ENCODE measurements at regions not wholly inside any gene's neighbourhood (a gene's known extent, or its start where the extent isn't known, plus 50 kb on each side); places are given as distances from the start of the nearest gene placed in this dataset.

DNA sequence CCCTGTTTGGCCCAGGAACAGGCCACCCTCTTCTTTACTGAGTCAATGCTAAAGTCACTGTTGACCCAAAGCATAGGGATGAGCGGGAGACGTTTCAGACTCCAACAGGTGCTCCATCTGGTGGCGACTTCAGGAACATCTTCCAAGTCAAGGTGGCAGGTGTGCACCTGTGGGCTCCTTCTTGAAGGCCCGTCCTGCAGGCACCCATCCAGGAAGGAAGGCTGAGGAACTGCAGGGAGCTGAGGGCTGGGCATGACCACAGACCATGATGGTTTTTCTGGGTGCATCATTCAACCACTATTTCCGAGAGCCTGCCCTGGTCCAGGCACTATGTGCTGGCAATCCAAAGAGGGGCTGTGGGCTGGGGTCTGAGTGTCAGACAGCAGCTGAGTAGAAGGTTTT, 142.8 kb downstream of the NDUFA10 start (continued):
- TF ChIP-seq, protein P1, sequence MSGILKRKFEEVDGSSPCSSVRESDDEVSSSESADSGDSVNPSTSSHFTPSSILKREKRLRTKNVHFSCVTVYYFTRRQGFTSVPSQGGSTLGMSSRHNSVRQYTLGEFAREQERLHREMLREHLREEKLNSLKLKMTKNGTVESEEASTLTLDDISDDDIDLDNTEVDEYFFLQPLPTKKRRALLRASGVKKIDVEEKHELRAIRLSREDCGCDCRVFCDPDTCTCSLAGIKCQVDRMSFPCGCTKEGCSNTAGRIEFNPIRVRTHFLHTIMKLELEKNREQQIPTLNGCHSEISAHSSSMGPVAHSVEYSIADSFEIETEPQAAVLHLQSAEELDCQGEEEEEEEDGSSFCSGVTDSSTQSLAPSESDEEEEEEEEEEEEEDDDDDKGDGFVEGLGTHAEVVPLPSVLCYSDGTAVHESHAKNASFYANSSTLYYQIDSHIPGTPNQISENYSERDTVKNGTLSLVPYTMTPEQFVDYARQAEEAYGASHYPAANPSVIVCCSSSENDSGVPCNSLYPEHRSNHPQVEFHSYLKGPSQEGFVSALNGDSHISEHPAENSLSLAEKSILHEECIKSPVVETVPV (CRISPR knock-in tag; IDR thresholded peaks at IDR 0.05): no peak
- no peak for TF ChIP-seq CSDC2 (CRISPR knock-in tag; IDR thresholded peaks at IDR 0.05)

GRCh38 chr2:239881561-239882320, 143.4 kb downstream of the NDUFA10 start:
- ATAC-seq: no peak
- no peak for TF ChIP-seq SNAI2 (CRISPR knock-in tag; IDR thresholded peaks at IDR 0.05)
- peak; percentile 53; the same call in 1 of the 2 replicates for TF ChIP-seq TCF4 (CRISPR knock-in tag; IDR thresholded peaks at IDR 0.05; ENCODE audit: borderline replicate concordance)
- no peak for TF ChIP-seq ISL1 (CRISPR knock-in tag; IDR thresholded peaks at IDR 0.05)

- ATAC-seq: no peak
These were observed 144.1 kb downstream of the NDUFA10 start for GRCh38 chr2:239881031-239881471.

More at GRCh38 chr2:239881031-239881471, 144.1 kb downstream of the NDUFA10 start:
- no peak for TF ChIP-seq PPARA (CRISPR knock-in tag; IDR thresholded peaks at IDR 0.05; ENCODE audit: borderline replicate concordance)
- TF ChIP-seq CSDC2 (CRISPR knock-in tag; IDR thresholded peaks at IDR 0.05): no peak
- no peak for TF ChIP-seq ESRRG (CRISPR knock-in tag; IDR thresholded peaks at IDR 0.05)
- no peak for TF ChIP-seq ARNTL (CRISPR knock-in tag; IDR thresholded peaks at IDR 0.05; ENCODE audit: borderline replicate concordance, low read depth)
- TF ChIP-seq, protein P2, sequence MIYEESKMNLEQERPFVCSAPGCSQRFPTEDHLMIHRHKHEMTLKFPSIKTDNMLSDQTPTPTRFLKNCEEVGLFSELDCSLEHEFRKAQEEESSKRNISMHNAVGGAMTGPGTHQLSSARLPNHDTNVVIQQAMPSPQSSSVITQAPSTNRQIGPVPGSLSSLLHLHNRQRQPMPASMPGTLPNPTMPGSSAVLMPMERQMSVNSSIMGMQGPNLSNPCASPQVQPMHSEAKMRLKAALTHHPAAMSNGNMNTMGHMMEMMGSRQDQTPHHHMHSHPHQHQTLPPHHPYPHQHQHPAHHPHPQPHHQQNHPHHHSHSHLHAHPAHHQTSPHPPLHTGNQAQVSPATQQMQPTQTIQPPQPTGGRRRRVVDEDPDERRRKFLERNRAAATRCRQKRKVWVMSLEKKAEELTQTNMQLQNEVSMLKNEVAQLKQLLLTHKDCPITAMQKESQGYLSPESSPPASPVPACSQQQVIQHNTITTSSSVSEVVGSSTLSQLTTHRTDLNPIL (CRISPR knock-in tag; IDR thresholded peaks at IDR 0.05; ENCODE audit: low read depth): no peak
- TF ChIP-seq SNAI2 (CRISPR knock-in tag; IDR thresholded peaks at IDR 0.05): no peak
- TF ChIP-seq ZNF8 (CRISPR knock-in tag; IDR thresholded peaks at IDR 0.05): no peak
- no peak for TF ChIP-seq TOX (CRISPR knock-in tag; IDR thresholded peaks at IDR 0.05; ENCODE audit: borderline replicate concordance)
- no peak for TF ChIP-seq TSHZ2 (CRISPR knock-in tag; IDR thresholded peaks at IDR 0.05)
- no peak for TF ChIP-seq ZNF70 (CRISPR knock-in tag; IDR thresholded peaks at IDR 0.05)
- no peak for TF ChIP-seq ZFP3 (CRISPR knock-in tag; IDR thresholded peaks at IDR 0.05)
- no peak for TF ChIP-seq BACH2 (CRISPR knock-in tag; IDR thresholded peaks at IDR 0.05; ENCODE audit: borderline replicate concordance)
- no peak for TF ChIP-seq ZC3H10 (CRISPR knock-in tag; IDR thresholded peaks at IDR 0.05)
- no peak for TF ChIP-seq ISL1 (CRISPR knock-in tag; IDR thresholded peaks at IDR 0.05)
- TF ChIP-seq PATZ1 (CRISPR knock-in tag; IDR thresholded peaks at IDR 0.05; ENCODE audit: borderline replicate concordance): no peak
- TF ChIP-seq RARB (CRISPR knock-in tag; IDR thresholded peaks at IDR 0.05): no peak
- TF ChIP-seq, protein P1 (CRISPR knock-in tag; IDR thresholded peaks at IDR 0.05): no peak
- no peak for TF ChIP-seq ZNF565 (CRISPR knock-in tag; conservative IDR thresholded peaks at IDR 0.05; ENCODE audit: low read depth)
- no peak for TF ChIP-seq ZFP30 (CRISPR knock-in tag; IDR thresholded peaks at IDR 0.05)
- no peak for TF ChIP-seq GLIS3 (CRISPR knock-in tag; IDR thresholded peaks at IDR 0.05)
